SK-N-SH (cell line): ENCODE measurements at regions not wholly inside any gene's neighbourhood (a gene's known extent, or its start where the extent isn't known, plus 50 kb on each side); places are given as distances from the start of the nearest gene placed in this dataset.

Experiments used
- CTCF ChIA-PET: fragments of 300-600, 350-600 bp; formaldehyde crosslinking; extraction: SDS; loops from one replicate; lab custom pipeline; 2021; lab: Yijun Ruan, JAX
- POLR2A ChIA-PET: fragments of 350-600 bp; sonication (Branson Sonifier 250); formaldehyde crosslinking; extraction: SDS; loops from one replicate; lab custom pipeline; 2020; ENCODE audit warnings: antibody characterized with exemption, inconsistent platforms; lab: Yijun Ruan, JAX
- DNase-seq: peaks from one replicate; pipeline ENCODE4 v3.0.0; 2012
- H2AFZ ChIP-seq: fragments of 200-600 bp; sonication (generic); 2 replicates; pipeline ENCODE4 v1.8.1; 2016; ENCODE audit warnings: antibody characterized with exemption, mild to moderate bottlenecking, low read depth
- H3F3A ChIP-seq: fragments of 200-600 bp; sonication (generic); replicated peaks from 2 replicates; pipeline ENCODE3; 2016; ENCODE audit warnings: antibody characterized with exemption, mild to moderate bottlenecking; ENCODE audit not compliant: insufficient read depth
- H3K27ac ChIP-seq, 2 experiments: fragments of 200-500 bp in 1 of 2; fragments of 200-600 bp in 1 of 2; sonication (Bioruptor generic) in 1 of 2; sonication (generic), shearing (Covaris generic) in 1 of 2; 2 replicates each; pipeline versions ENCODE4 v1.5.1 to v1.6.1; 2014 to 2016; ENCODE audit warnings: low read depth in 2 of 2, inconsistent platforms in 1 of 2, low read length in 1 of 2, mild to moderate bottlenecking in 1 of 2, mixed read lengths in 1 of 2
- H3K27me3 ChIP-seq: fragments of 200-600 bp; sonication (generic), shearing (Covaris generic); 2 replicates; pipeline ENCODE4 v1.6.1; 2016; ENCODE audit warnings: mixed run types; ENCODE audit not compliant: insufficient read depth
- H3K36me3 ChIP-seq, 2 experiments: fragments of 200-500 bp in 1 of 2; fragments of 200-600 bp in 1 of 2; sonication (Bioruptor generic) in 1 of 2; sonication (generic) in 1 of 2; replicated peaks in 1 of 2; 2 replicates each; pipeline versions ENCODE3 to v1.5.1; 2014 to 2016; ENCODE audit warnings: low read length in 1 of 2, mild to moderate bottlenecking in 1 of 2; ENCODE audit not compliant: insufficient read depth in 2 of 2, control insufficient read depth in 1 of 2
- H3K4me1 ChIP-seq, 2 experiments: fragments of 200-500 bp in 1 of 2; fragments of 200-600 bp in 1 of 2; sonication (Bioruptor generic) in 1 of 2; sonication (generic), shearing (Covaris generic) in 1 of 2; 2 replicates each; pipeline versions ENCODE4 v1.5.1 to v1.6.1; 2014 to 2016; ENCODE audit warnings: low read depth in 1 of 2, low read length in 1 of 2, mixed run types in 1 of 2; ENCODE audit not compliant: insufficient read depth in 2 of 2, control insufficient read depth in 1 of 2
- H3K4me2 ChIP-seq: fragments of 200-600 bp; sonication (generic), shearing (Covaris generic); 2 replicates; pipeline ENCODE4 v1.6.1; 2017; ENCODE audit warnings: mixed run types
- H3K4me3 ChIP-seq, 2 experiments: fragments of 200-500 bp in 1 of 2; fragments of 200-600 bp in 1 of 2; sonication (Bioruptor generic) in 1 of 2; sonication (generic), shearing (Covaris generic) in 1 of 2; 2 replicates each; pipeline versions ENCODE4 v1.5.1 to v1.8.1; 2014 to 2016; ENCODE audit warnings: low read depth in 2 of 2, inconsistent platforms in 1 of 2, low read length in 1 of 2, mild to moderate bottlenecking in 1 of 2, mixed read lengths in 1 of 2, moderate library complexity in 1 of 2
- H3K79me2 ChIP-seq: fragments of 200-600 bp; sonication (generic); 2 replicates; pipeline ENCODE4 v1.8.1; 2017; ENCODE audit warnings: mild to moderate bottlenecking; ENCODE audit not compliant: insufficient read depth
- H3K9ac ChIP-seq: fragments of 200-600 bp; sonication (generic); 2 replicates; pipeline ENCODE4 v1.6.1; 2017; ENCODE audit warnings: mixed run types
- H3K9me2 ChIP-seq: fragments of 200-600 bp; sonication (generic); 2 replicates; pipeline ENCODE4 v1.6.1; 2017; ENCODE audit warnings: mixed run types
- H3K9me3 ChIP-seq: fragments of 200-600 bp; sonication (generic); 2 replicates; pipeline ENCODE4 v1.6.1; 2017; ENCODE audit warnings: mixed run types, mild to moderate bottlenecking, moderate library complexity
- H4K20me1 ChIP-seq: fragments of 200-600 bp; sonication (generic); 2 replicates; pipeline ENCODE4 v1.6.1; 2017; ENCODE audit warnings: mild to moderate bottlenecking, mixed run types; ENCODE audit not compliant: insufficient read depth
- ELF1 ChIP-seq: IDR thresholded peaks from 2 replicates; pipeline ENCODE4 v1.4.0; 2012
- EP300 ChIP-seq, 2 experiments: IDR thresholded peaks; 2 replicates each; pipeline versions ENCODE4 v1.4.0 to v1.6.1; 2012; ENCODE audit warnings: borderline replicate concordance in 1 of 2, low read depth in 1 of 2, low read length in 1 of 2
- EZH2phosphoT487 ChIP-seq: fragments of 200-600 bp; sonication (generic); IDR thresholded peaks from 2 replicates; pipeline ENCODE4 v1.6.1; 2017; ENCODE audit warnings: low read depth, mixed run types, mild to moderate bottlenecking, antibody characterized with exemption, moderate library complexity, borderline replicate concordance
- FOSL2 ChIP-seq: IDR thresholded peaks from 2 replicates; pipeline ENCODE4 v1.4.0; 2012; ENCODE audit warnings: low read depth, mild to moderate bottlenecking, moderate library complexity, borderline replicate concordance
- GABPA ChIP-seq: IDR thresholded peaks from 2 replicates; pipeline ENCODE4 v1.4.0; 2012; ENCODE audit warnings: low read depth, mild to moderate bottlenecking
- MXI1 ChIP-seq: IDR thresholded peaks from 2 replicates; pipeline ENCODE4 v1.6.1; 2012; ENCODE audit warnings: mild to moderate bottlenecking, low read depth, low read length, improper control_type of control experiment
- NFIC ChIP-seq: IDR thresholded peaks from 2 replicates; pipeline ENCODE4 v1.4.0; 2012; ENCODE audit warnings: borderline replicate concordance
- PBX3 ChIP-seq: IDR thresholded peaks from 2 replicates; pipeline ENCODE4; 2012
- POLR2AphosphoS5 ChIP-seq: IDR thresholded peaks from 2 replicates; pipeline ENCODE4 v1.6.1; 2012; ENCODE audit warnings: low read depth, low read length
- RAD21 ChIP-seq: IDR thresholded peaks from 2 replicates; pipeline ENCODE4 v1.6.1; 2012; ENCODE audit warnings: mild to moderate bottlenecking, low read length
- RCOR1 ChIP-seq: fragments of 150-350 bp; IDR thresholded peaks from 2 replicates; pipeline ENCODE4 v1.6.1; 2017; ENCODE audit warnings: antibody characterized with exemption, low read length
- RFX5 ChIP-seq: IDR thresholded peaks from 2 replicates; pipeline ENCODE4 v1.6.1; 2012; ENCODE audit warnings: mild to moderate bottlenecking, improper control_type of control experiment, low read length
- RXRA ChIP-seq: IDR thresholded peaks from 2 replicates; pipeline ENCODE4 v1.4.0; 2012; ENCODE audit warnings: low read depth, mild to moderate bottlenecking, borderline replicate concordance
- TCF12 ChIP-seq: IDR thresholded peaks from 2 replicates; pipeline ENCODE4 v1.4.0; 2012
- TEAD4 ChIP-seq: IDR thresholded peaks from 2 replicates; pipeline ENCODE4 v1.4.0; 2012; ENCODE audit warnings: mild to moderate bottlenecking, borderline replicate concordance; ENCODE audit not compliant: insufficient read depth
- WGBS: methylation state at CpG from one replicate; pipeline ENCODE4 v1.1.6; 2017; ENCODE audit warnings: low lambda C conversion rate; 5-methylcytosine and 5-hydroxymethylcytosine counted together
- TF ChIP-seq, protein P1 (sequence below): fragments of 150-350 bp; IDR thresholded peaks from 2 replicates; pipeline ENCODE4 v1.6.1; 2017; ENCODE audit warnings: antibody characterized with exemption, low read length, low read depth, borderline replicate concordance
- TF ChIP-seq, protein P2 (sequence below): IDR thresholded peaks from 2 replicates; pipeline ENCODE4 v1.4.0; 2012; ENCODE audit warnings: low read depth, borderline replicate concordance

DNA sequence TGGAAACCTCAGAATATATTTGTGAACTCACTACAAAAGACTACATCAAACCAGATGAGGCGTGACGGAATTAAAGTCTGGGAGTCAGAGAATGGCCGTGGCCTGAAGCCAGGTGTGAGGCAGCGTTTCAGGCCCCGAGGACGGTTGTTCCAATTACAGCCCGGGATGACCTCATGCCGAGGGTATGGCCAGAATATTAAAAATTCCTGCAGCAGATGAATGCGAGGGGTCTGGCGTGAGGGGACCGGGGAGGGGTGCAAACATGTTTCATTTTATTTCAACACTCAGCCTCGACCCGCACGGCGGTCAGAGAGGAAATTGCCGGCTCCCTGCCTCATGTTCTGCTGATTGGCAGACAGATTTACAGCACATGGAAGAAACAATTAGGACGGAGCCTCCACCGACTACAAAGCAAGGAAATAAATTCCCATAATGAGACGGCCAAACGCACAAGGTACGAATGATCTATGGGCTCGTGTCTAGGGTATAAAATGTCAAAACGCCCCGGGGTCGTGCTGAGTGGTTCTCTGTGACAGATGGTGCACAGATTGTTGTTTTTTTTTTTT lies 289.7 kb downstream of the SHOX start:
- Histone ChIP-seq H3K27me3 (no peaks in the 10 kb centered on the region), H3K9me2 (no peaks in the 10 kb centered on the region), H3K9me3 (no peaks in the 10 kb centered on the region), H3F3A (no peaks in the 10 kb centered on the region), H3K4me1 (no peaks in the 10 kb centered on the region), H3K79me2 (no peaks in the 10 kb centered on the region), H3K4me3 (no peak overlapping the region; a peak in 1 of 4 replicates), H3K36me3 (no peaks in the 10 kb centered on the region), H2AFZ (no peak overlapping the region), H3K9ac (no peak overlapping the region), H3K27ac (no peak overlapping the region), H4K20me1 (no peaks in the 10 kb centered on the region), H3K4me2 (no peak overlapping the region)
- ChIA-PET CTCF (no interaction called here), POLR2A (no interaction called here)
- DNase-seq: no peak
- no peak for TF ChIP-seq FOSL2
- TF ChIP-seq RAD21: no peak
- TF ChIP-seq POLR2AphosphoS5: no peak
- TF ChIP-seq, protein P1, sequence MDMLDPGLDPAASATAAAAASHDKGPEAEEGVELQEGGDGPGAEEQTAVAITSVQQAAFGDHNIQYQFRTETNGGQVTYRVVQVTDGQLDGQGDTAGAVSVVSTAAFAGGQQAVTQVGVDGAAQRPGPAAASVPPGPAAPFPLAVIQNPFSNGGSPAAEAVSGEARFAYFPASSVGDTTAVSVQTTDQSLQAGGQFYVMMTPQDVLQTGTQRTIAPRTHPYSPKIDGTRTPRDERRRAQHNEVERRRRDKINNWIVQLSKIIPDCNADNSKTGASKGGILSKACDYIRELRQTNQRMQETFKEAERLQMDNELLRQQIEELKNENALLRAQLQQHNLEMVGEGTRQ: no peak
- no peak for TF ChIP-seq EZH2phosphoT487
- TF ChIP-seq ELF1: no peak
- TF ChIP-seq RXRA: no peak
- TF ChIP-seq EP300 (IDR thresholded peaks at IDR 0.05; ENCODE audit: borderline replicate concordance in 1 of 2, low read depth in 1 of 2, low read length in 1 of 2): no peak
- no peak for TF ChIP-seq RFX5
- 14% methylated on average over 25 of the region's 25 CpGs for WGBS

DNA sequence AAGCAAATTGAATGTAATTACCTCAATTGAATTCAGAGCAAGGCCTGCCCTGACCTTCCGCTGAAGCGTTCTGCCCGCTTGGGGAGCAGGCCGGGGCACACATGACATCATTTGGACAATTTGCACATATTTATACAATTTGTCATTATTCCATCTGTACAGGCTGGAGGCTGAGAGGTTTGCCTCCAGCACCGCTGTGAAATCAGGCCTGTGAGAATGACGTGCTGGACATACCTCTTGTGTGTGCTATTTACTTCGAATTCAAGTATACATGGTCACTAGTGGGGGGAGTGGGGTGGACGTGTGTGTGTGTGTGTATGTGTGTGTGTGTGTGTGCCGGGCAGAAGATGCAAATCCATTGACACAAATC lies 285.6 kb downstream of the SHOX start:
- no peak for DNase-seq

More for the DNA sequence above, 285.6 kb downstream of the SHOX start:
- Histone ChIP-seq H3K4me1 (no peaks in the 10 kb centered on the region), H3K4me3 (no peak overlapping the region; a peak in 1 of 4 replicates), H3K9me3 (no peaks in the 10 kb centered on the region), H3K79me2 (no peaks in the 10 kb centered on the region), H4K20me1 (no peaks in the 10 kb centered on the region), H3K9me2 (no peaks in the 10 kb centered on the region), H3F3A (no peaks in the 10 kb centered on the region), H3K36me3 (no peaks in the 10 kb centered on the region), H3K27ac (no peak overlapping the region), H3K27me3 (no peaks in the 10 kb centered on the region), H3K9ac (no peak overlapping the region), H2AFZ (no peak overlapping the region), H3K4me2 (no peak overlapping the region)
- WGBS: 6% methylated on average over 9 of the region's 9 CpGs
- ChIA-PET POLR2A (no interaction called here), CTCF (no interaction called here)
- TF ChIP-seq ELF1 (no peak), TCF12 (no peak), MXI1 (no peak), GABPA (no peak), TEAD4 (no peak), NFIC (no peak), EP300 (IDR thresholded peaks at IDR 0.05; ENCODE audit: borderline replicate concordance in 1 of 2, low read depth in 1 of 2, low read length in 1 of 2) (no peak), RCOR1 (no peak), PBX3 (no peak)
- TF ChIP-seq, protein P2, sequence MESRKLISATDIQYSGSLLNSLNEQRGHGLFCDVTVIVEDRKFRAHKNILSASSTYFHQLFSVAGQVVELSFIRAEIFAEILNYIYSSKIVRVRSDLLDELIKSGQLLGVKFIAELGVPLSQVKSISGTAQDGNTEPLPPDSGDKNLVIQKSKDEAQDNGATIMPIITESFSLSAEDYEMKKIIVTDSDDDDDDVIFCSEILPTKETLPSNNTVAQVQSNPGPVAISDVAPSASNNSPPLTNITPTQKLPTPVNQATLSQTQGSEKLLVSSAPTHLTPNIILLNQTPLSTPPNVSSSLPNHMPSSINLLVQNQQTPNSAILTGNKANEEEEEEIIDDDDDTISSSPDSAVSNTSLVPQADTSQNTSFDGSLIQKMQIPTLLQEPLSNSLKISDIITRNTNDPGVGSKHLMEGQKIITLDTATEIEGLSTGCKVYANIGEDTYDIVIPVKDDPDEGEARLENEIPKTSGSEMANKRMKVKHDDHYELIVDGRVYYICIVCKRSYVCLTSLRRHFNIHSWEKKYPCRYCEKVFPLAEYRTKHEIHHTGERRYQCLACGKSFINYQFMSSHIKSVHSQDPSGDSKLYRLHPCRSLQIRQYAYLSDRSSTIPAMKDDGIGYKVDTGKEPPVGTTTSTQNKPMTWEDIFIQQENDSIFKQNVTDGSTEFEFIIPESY: no peak
